ENCODE measurements at regions not wholly inside any gene's neighbourhood (a gene's known extent, or its start where the extent isn't known, plus 50 kb on each side); places are given as distances from the start of the nearest gene placed in this dataset.

- Histone ChIP-seq H4K8ac (ENCODE audit: low read length) (no peak overlapping the region), H3K4me2 (ENCODE audit: low read length, poor library complexity, severe bottlenecking) (no peak overlapping the region), H3K9me3 (ENCODE audit: control insufficient read depth, low read length) (no peaks in the 10 kb centered on the region), H3K14ac (ENCODE audit: low read length in 2 of 2) (no peak overlapping the region), H2AK5ac (ENCODE audit: low read length, severe bottlenecking) (no peak overlapping the region), H2AFZ (ENCODE audit: low read depth, low read length) (no peak overlapping the region), H3K23ac (ENCODE audit: low read length in 2 of 2) (no peak overlapping the region), H3K4me1 (ENCODE audit: control insufficient read depth, insufficient read depth, low read depth, low read length) (no peaks in the 10 kb centered on the region), H3K27me3 (ENCODE audit: control insufficient read depth in 1 of 2, insufficient read depth in 1 of 2, low read length in 2 of 2) (no peaks in the 10 kb centered on the region), H3K27ac (ENCODE audit: low read length, poor library complexity, severe bottlenecking) (no peak overlapping the region), H4K91ac (ENCODE audit: low read length) (no peak overlapping the region), H2BK15ac (ENCODE audit: low read depth, poor library complexity, severe bottlenecking) (no peak overlapping the region), H3K18ac (ENCODE audit: low read depth in 1 of 2, low read length in 2 of 2) (no peak overlapping the region), H3K9ac (ENCODE audit: low read length) (no peak overlapping the region), H3K4me3 (ENCODE audit: insufficient read depth in 1 of 2, low read depth in 1 of 2, low read length in 2 of 2) (no peak overlapping the region), H2BK5ac (ENCODE audit: low read depth, low read length, poor library complexity, severe bottlenecking) (no peak overlapping the region), H3K36me3 (ENCODE audit: control insufficient read depth in 1 of 2, insufficient read depth in 2 of 2, low read depth in 1 of 2, low read length in 2 of 2) (no peaks in the 10 kb centered on the region), H3K4ac (ENCODE audit: low read depth in 1 of 2, low read length in 2 of 2) (no peak overlapping the region), H2BK120ac (ENCODE audit: low read depth, low read length) (no peak overlapping the region), H3K79me1 (replicated peaks; ENCODE audit: low read length, poor library complexity, severe bottlenecking) (no peaks in the 10 kb centered on the region), H2BK12ac (ENCODE audit: low read length in 2 of 2) (no peak overlapping the region)
- DNase-seq, result no peak
Measured at GRCh38 chr1:98292994-98293393, 368.5 kb upstream of the SNX7 start.

GRCh38 chr1:98289311-98289710 lies 368.5 kb upstream of the DPYD start:
- WGBS, result no CpG with 5 or more reads among the region's 1 CpG

DNA sequence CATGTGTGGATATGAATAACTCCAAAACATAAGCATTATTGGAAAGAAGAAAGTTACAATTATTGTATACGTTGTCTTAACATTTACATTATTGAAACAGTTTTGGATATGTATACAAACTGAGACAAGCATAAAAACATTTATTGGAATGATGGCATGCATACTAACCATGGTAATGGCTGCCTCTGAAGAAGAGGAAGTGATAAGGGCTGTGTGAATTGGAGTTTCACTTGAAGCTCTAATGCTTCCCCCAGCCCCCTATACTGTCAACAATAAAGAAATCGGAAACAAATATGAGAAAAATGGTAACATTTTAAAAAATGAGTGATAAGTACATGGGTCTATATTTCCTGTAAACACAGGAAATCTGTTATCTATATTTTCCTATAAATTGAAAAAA lies 367.7 kb upstream of the DPYD start:
- no peak overlapping the region for H2BK15ac ChIP-seq (ENCODE audit: low read depth, poor library complexity, severe bottlenecking)
- no peak overlapping the region for H3K9ac ChIP-seq (ENCODE audit: low read length)
- H3K27ac ChIP-seq (ENCODE audit: low read length, poor library complexity, severe bottlenecking), result no peak overlapping the region
- H2BK12ac ChIP-seq (ENCODE audit: low read length in 2 of 2), result no peak overlapping the region
- H3K14ac ChIP-seq (ENCODE audit: low read length in 2 of 2), result no peak overlapping the region
- H3K9me3 ChIP-seq (ENCODE audit: control insufficient read depth, low read length), result no peaks in the 10 kb centered on the region
- H3K4me2 ChIP-seq (ENCODE audit: low read length, poor library complexity, severe bottlenecking), result no peak overlapping the region
- no peaks in the 10 kb centered on the region for H3K79me1 ChIP-seq (replicated peaks; ENCODE audit: low read length, poor library complexity, severe bottlenecking)
- no CpG with 5 or more reads among the region's 2 CpGs for WGBS
- H4K8ac ChIP-seq (ENCODE audit: low read length), result no peak overlapping the region
- no peak overlapping the region for H2AFZ ChIP-seq (ENCODE audit: low read depth, low read length)
- no peaks in the 10 kb centered on the region for H3K27me3 ChIP-seq (ENCODE audit: control insufficient read depth in 1 of 2, insufficient read depth in 1 of 2, low read length in 2 of 2)
- no peak overlapping the region for H3K4me3 ChIP-seq (ENCODE audit: insufficient read depth in 1 of 2, low read depth in 1 of 2, low read length in 2 of 2)
- no peak overlapping the region for H3K4ac ChIP-seq (ENCODE audit: low read depth in 1 of 2, low read length in 2 of 2)
- H2AK5ac ChIP-seq (ENCODE audit: low read length, severe bottlenecking), result no peak overlapping the region
- no peak overlapping the region for H3K18ac ChIP-seq (ENCODE audit: low read depth in 1 of 2, low read length in 2 of 2)
- no peak for DNase-seq
- no peaks in the 10 kb centered on the region for H3K4me1 ChIP-seq (ENCODE audit: control insufficient read depth, insufficient read depth, low read depth, low read length)
- no peak overlapping the region for H2BK5ac ChIP-seq (ENCODE audit: low read depth, low read length, poor library complexity, severe bottlenecking)
- H3K23ac ChIP-seq (ENCODE audit: low read length in 2 of 2), result no peak overlapping the region
- H4K91ac ChIP-seq (ENCODE audit: low read length), result no peak overlapping the region
- no peak overlapping the region for H2BK120ac ChIP-seq (ENCODE audit: low read depth, low read length)
- H3K36me3 ChIP-seq (ENCODE audit: control insufficient read depth in 1 of 2, insufficient read depth in 2 of 2, low read depth in 1 of 2, low read length in 2 of 2), result no peaks in the 10 kb centered on the region

More at GRCh38 chr1:98289311-98289710, 368.5 kb upstream of the DPYD start:
- Histone ChIP-seq H3K4ac (ENCODE audit: low read depth in 1 of 2, low read length in 2 of 2) (no peak overlapping the region), H3K27ac (ENCODE audit: low read length, poor library complexity, severe bottlenecking) (no peak overlapping the region), H2AK5ac (ENCODE audit: low read length, severe bottlenecking) (no peak overlapping the region), H3K4me1 (ENCODE audit: control insufficient read depth, insufficient read depth, low read depth, low read length) (no peaks in the 10 kb centered on the region), H3K9me3 (ENCODE audit: control insufficient read depth, low read length) (no peaks in the 10 kb centered on the region), H3K27me3 (ENCODE audit: control insufficient read depth in 1 of 2, insufficient read depth in 1 of 2, low read length in 2 of 2) (no peaks in the 10 kb centered on the region), H3K79me1 (replicated peaks; ENCODE audit: low read length, poor library complexity, severe bottlenecking) (no peaks in the 10 kb centered on the region), H2BK12ac (ENCODE audit: low read length in 2 of 2) (no peak overlapping the region), H3K4me2 (ENCODE audit: low read length, poor library complexity, severe bottlenecking) (no peak overlapping the region), H2BK15ac (ENCODE audit: low read depth, poor library complexity, severe bottlenecking) (no peak overlapping the region), H2BK120ac (ENCODE audit: low read depth, low read length) (no peak overlapping the region), H3K14ac (ENCODE audit: low read length in 2 of 2) (no peak overlapping the region), H3K18ac (ENCODE audit: low read depth in 1 of 2, low read length in 2 of 2) (no peak overlapping the region), H3K23ac (ENCODE audit: low read length in 2 of 2) (no peak overlapping the region), H2AFZ (ENCODE audit: low read depth, low read length) (no peak overlapping the region), H3K36me3 (ENCODE audit: control insufficient read depth in 1 of 2, insufficient read depth in 2 of 2, low read depth in 1 of 2, low read length in 2 of 2) (no peaks in the 10 kb centered on the region), H2BK5ac (ENCODE audit: low read depth, low read length, poor library complexity, severe bottlenecking) (no peak overlapping the region), H4K91ac (ENCODE audit: low read length) (no peak overlapping the region), H4K8ac (ENCODE audit: low read length) (no peak overlapping the region), H3K4me3 (ENCODE audit: insufficient read depth in 1 of 2, low read depth in 1 of 2, low read length in 2 of 2) (no peak overlapping the region), H3K9ac (ENCODE audit: low read length) (no peak overlapping the region)
- DNase-seq, result no peak

DNA sequence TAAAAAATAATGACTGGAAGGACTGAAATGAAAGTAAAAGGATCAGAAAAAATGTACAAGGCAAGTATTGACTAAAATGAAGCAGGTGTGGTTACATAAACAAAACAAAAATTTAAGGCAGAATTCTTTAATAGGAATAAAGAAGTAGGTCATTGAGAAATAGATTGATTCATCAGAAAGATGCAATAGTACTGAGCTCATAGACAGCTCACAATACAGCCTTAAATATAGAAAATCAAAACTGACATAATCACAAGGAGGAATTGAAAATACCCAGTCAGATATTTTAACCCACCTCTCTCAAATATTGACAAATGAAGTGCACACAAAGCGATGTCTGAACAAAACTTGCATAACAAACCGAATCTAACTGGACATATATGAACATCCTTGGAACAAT lies 366.8 kb upstream of the DPYD start:
- H2BK15ac ChIP-seq (ENCODE audit: low read depth, poor library complexity, severe bottlenecking), result no peak overlapping the region
- no peak overlapping the region for H3K23ac ChIP-seq (ENCODE audit: low read length in 2 of 2)
- no peak overlapping the region for H2AK5ac ChIP-seq (ENCODE audit: low read length, severe bottlenecking)
- no peak overlapping the region for H3K4ac ChIP-seq (ENCODE audit: low read depth in 1 of 2, low read length in 2 of 2)
- H3K79me1 ChIP-seq (replicated peaks; ENCODE audit: low read length, poor library complexity, severe bottlenecking), result no peaks in the 10 kb centered on the region
- no peaks in the 10 kb centered on the region for H3K4me1 ChIP-seq (ENCODE audit: control insufficient read depth, insufficient read depth, low read depth, low read length)
- DNase-seq, result no peak
- no peaks in the 10 kb centered on the region for H3K27me3 ChIP-seq (ENCODE audit: control insufficient read depth in 1 of 2, insufficient read depth in 1 of 2, low read length in 2 of 2)
- H3K9ac ChIP-seq (ENCODE audit: low read length), result no peak overlapping the region
- no peak overlapping the region for H3K4me2 ChIP-seq (ENCODE audit: low read length, poor library complexity, severe bottlenecking)
- no peak overlapping the region for H2AFZ ChIP-seq (ENCODE audit: low read depth, low read length)
- no peak overlapping the region for H2BK120ac ChIP-seq (ENCODE audit: low read depth, low read length)
- no peak overlapping the region for H3K18ac ChIP-seq (ENCODE audit: low read depth in 1 of 2, low read length in 2 of 2)
- H3K14ac ChIP-seq (ENCODE audit: low read length in 2 of 2), result no peak overlapping the region
- no peak overlapping the region for H3K27ac ChIP-seq (ENCODE audit: low read length, poor library complexity, severe bottlenecking)
- WGBS, result no CpG with 5 or more reads among the region's 2 CpGs
- no peak overlapping the region for H4K91ac ChIP-seq (ENCODE audit: low read length)
- no peaks in the 10 kb centered on the region for H3K36me3 ChIP-seq (ENCODE audit: control insufficient read depth in 1 of 2, insufficient read depth in 2 of 2, low read depth in 1 of 2, low read length in 2 of 2)
- H3K9me3 ChIP-seq (ENCODE audit: control insufficient read depth, low read length), result no peaks in the 10 kb centered on the region
- H2BK12ac ChIP-seq (ENCODE audit: low read length in 2 of 2), result no peak overlapping the region
- no peak overlapping the region for H4K8ac ChIP-seq (ENCODE audit: low read length)
- H3K4me3 ChIP-seq (ENCODE audit: insufficient read depth in 1 of 2, low read depth in 1 of 2, low read length in 2 of 2), result no peak overlapping the region
- no peak overlapping the region for H2BK5ac ChIP-seq (ENCODE audit: low read depth, low read length, poor library complexity, severe bottlenecking)

All from mesenchymal stem cell (in vitro differentiated cells and primary cell).